DND-41 (cell line): ENCODE measurements at regions not wholly inside any gene's neighbourhood (a gene's known extent, or its start where the extent isn't known, plus 50 kb on each side); places are given as distances from the start of the nearest gene placed in this dataset.

Experiments
- ATAC-seq: fragments of 200-7000 bp; cut with Tn5 transposase; 3 replicates; pipeline ENCODE4 v1.9.1; 2021; ENCODE audit warnings: low read depth; ENCODE audit not compliant: insufficient read depth
- DNase-seq: peaks from one replicate; pipeline ENCODE4 v3.0.0-alpha.2; 2020
- H2AFZ ChIP-seq: 2 replicates; pipeline ENCODE4 v1.6.0; 2012; ENCODE audit warnings: low read depth, low read length
- H3K27ac ChIP-seq: 2 replicates; pipeline ENCODE4 v1.5.1; 2012; ENCODE audit warnings: low read length, inconsistent platforms
- H3K27me3 ChIP-seq: fragments of 200-600 bp; sonication (generic); 2 replicates; pipeline ENCODE4 v1.6.0; 2012; ENCODE audit warnings: low read length, mild to moderate bottlenecking, inconsistent platforms; ENCODE audit not compliant: insufficient read depth, poor library complexity
- H3K36me3 ChIP-seq: 2 replicates; pipeline ENCODE4 v1.5.1; 2012; ENCODE audit warnings: low read length, inconsistent platforms; ENCODE audit not compliant: insufficient read depth
- H3K4me1 ChIP-seq: 2 replicates; pipeline ENCODE4 v1.5.1; 2012; ENCODE audit warnings: mild to moderate bottlenecking, low read length; ENCODE audit not compliant: insufficient read depth
- H3K4me2 ChIP-seq: 2 replicates; pipeline ENCODE4 v1.6.0; 2012; ENCODE audit warnings: mild to moderate bottlenecking, moderate library complexity, low read length, inconsistent platforms; ENCODE audit not compliant: insufficient read depth
- H3K4me3 ChIP-seq, 2 experiments: fragments of 200-600 bp in 1 of 2; shearing (Covaris generic) in 1 of 2; 2 replicates each; pipeline ENCODE4 v1.5.1; 2012 to 2016; ENCODE audit warnings: inconsistent platforms in 2 of 2, low read length in 2 of 2, mild to moderate bottlenecking in 2 of 2, low read depth in 1 of 2, moderate library complexity in 1 of 2
- H3K79me2 ChIP-seq: 2 replicates; pipeline ENCODE4 v1.6.0; 2012; ENCODE audit warnings: low read length, inconsistent platforms; ENCODE audit not compliant: insufficient read depth
- H3K9ac ChIP-seq: 2 replicates; pipeline ENCODE4 v1.6.0; 2012; ENCODE audit warnings: low read depth, mild to moderate bottlenecking, inconsistent platforms, low read length, moderate library complexity
- H3K9me3 ChIP-seq: 2 replicates; pipeline ENCODE4 v1.5.1; 2012; ENCODE audit warnings: low read length, moderate library complexity, mild to moderate bottlenecking, inconsistent platforms; ENCODE audit not compliant: insufficient read depth, severe bottlenecking
- H4K20me1 ChIP-seq: 2 replicates; pipeline ENCODE4 v1.6.0; 2012; ENCODE audit warnings: low read length; ENCODE audit not compliant: insufficient read depth
- EZH2 ChIP-seq: IDR thresholded peaks from 3 replicates; pipeline ENCODE4 v1.6.1; 2012; ENCODE audit warnings: borderline replicate concordance, low read depth, mild to moderate bottlenecking, moderate library complexity, low read length, inconsistent platforms; ENCODE audit not compliant: severe bottlenecking
- TF ChIP-seq, protein P1 (sequence below): IDR thresholded peaks from 2 replicates; pipeline ENCODE4 v1.5.1; 2012; ENCODE audit warnings: borderline replicate concordance, low read length, moderate library complexity, mild to moderate bottlenecking; ENCODE audit not compliant: poor library complexity, severe bottlenecking; ENCODE audit errors: extremely low read depth

DNA sequence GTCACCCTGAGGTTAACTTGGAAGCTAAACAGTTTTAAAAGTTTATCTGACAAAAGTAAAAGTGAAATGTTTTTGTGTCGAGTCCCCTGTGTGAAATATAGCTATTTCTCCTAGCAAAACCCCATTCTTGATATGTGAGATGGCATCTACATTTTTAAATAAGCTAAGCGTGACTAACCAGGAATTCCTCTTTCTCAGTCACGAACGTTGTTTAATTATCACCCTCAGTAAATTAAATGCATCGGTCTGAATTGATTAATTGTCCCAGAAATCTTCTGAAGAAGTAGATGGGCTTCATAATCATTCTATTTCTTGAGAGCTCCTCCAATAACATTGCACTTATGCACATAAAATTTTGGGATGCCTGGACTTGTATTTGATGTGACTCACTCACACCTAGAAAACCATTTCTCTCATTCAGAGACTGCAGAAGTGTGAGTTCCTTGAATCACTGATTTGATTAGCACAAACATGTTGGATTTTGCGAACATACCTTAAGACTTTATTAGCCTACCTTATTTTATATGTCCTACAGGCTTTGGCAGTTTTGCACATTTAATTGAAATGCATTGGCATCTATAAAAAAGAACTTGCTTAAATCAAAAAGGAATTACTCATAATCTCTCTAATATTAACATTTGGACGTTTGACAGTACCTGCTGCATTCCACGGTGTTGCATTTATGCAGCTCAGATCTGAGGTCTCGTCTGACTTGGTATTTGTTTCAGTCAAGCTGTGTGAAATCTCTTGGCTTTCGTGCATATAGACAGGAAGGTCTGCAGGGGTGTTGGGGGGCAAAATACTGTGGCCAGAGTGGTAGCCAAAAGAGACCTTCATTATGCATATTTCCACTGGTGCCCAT, 475.2 kb downstream of the EPHA4 start:
- TF ChIP-seq, protein P1, sequence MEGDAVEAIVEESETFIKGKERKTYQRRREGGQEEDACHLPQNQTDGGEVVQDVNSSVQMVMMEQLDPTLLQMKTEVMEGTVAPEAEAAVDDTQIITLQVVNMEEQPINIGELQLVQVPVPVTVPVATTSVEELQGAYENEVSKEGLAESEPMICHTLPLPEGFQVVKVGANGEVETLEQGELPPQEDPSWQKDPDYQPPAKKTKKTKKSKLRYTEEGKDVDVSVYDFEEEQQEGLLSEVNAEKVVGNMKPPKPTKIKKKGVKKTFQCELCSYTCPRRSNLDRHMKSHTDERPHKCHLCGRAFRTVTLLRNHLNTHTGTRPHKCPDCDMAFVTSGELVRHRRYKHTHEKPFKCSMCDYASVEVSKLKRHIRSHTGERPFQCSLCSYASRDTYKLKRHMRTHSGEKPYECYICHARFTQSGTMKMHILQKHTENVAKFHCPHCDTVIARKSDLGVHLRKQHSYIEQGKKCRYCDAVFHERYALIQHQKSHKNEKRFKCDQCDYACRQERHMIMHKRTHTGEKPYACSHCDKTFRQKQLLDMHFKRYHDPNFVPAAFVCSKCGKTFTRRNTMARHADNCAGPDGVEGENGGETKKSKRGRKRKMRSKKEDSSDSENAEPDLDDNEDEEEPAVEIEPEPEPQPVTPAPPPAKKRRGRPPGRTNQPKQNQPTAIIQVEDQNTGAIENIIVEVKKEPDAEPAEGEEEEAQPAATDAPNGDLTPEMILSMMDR = no peak
- no peak for TF ChIP-seq EZH2
- no peak overlapping the region for H3K27ac ChIP-seq
- no peak overlapping the region for H3K4me2 ChIP-seq
- H3K9me3 ChIP-seq = no peaks in the 10 kb centered on the region
- no peaks in the 10 kb centered on the region for H3K27me3 ChIP-seq
- H4K20me1 ChIP-seq = no peaks in the 10 kb centered on the region
- no peak overlapping the region for H2AFZ ChIP-seq
- DNase-seq = no peak
- no peak overlapping the region for H3K4me3 ChIP-seq
- H3K4me1 ChIP-seq = no peaks in the 10 kb centered on the region
- no peaks in the 10 kb centered on the region for H3K79me2 ChIP-seq
- no peak for ATAC-seq
- no peaks in the 10 kb centered on the region for H3K36me3 ChIP-seq
- no peak overlapping the region for H3K9ac ChIP-seq

DNA sequence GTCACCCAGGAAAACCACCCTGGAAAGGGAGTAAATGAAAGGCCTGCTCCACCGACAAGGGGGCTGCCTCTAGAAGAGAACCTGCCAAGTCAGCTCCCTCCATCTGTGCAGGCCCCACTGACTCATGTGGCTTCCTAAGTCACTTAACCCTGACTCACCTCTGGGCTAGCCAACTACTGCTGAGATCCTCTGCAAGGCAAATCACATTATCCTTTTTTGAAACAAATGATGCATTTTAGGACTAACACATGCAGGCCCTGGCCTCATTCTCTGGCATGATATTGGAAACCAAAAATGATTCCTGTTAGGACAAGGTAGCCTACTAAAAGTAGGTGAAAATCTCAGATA, 474.6 kb downstream of the EPHA4 start:
- TF ChIP-seq, protein P1 = no peak
- no peak for TF ChIP-seq EZH2
- ATAC-seq (no peak), DNase-seq (no peak)

DNA sequence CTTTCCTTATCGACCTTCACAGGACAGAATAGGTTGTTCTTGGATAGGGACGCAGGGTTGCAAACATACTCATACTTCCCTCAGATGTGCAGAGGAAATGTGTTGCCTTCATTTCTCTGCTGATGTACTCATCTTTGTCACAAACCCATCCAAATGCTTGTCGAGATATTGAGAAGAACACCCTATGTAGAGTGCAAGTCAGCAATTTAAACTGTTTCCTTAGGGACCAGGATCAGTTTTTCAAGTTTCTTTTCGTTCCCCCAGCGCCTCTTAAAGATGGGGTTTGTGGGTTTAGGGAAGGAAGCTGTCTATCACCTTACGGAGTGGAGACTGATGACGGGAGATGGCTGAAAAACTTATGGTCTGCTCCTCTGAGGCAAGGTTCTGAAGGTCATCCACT, 474.2 kb downstream of the EPHA4 start:
- H3K4me3 ChIP-seq = no peak overlapping the region
- no peaks in the 10 kb centered on the region for H3K27me3 ChIP-seq
- H3K4me2 ChIP-seq = no peak overlapping the region
- no peak overlapping the region for H3K27ac ChIP-seq
- H4K20me1 ChIP-seq = no peaks in the 10 kb centered on the region
- no peaks in the 10 kb centered on the region for H3K9me3 ChIP-seq
- DNase-seq (no peak), ATAC-seq (no peak)
- no peak overlapping the region for H2AFZ ChIP-seq
- no peaks in the 10 kb centered on the region for H3K36me3 ChIP-seq
- TF ChIP-seq EZH2 = no peak
- TF ChIP-seq, protein P1 = no peak
- H3K79me2 ChIP-seq = no peaks in the 10 kb centered on the region
- H3K4me1 ChIP-seq = no peaks in the 10 kb centered on the region
- H3K9ac ChIP-seq = no peak overlapping the region

More for the DNA sequence above, 474.6 kb downstream of the EPHA4 start:
- Histone ChIP-seq H3K4me3 (no peak overlapping the region), H3K4me2 (no peak overlapping the region), H3K9ac (no peak overlapping the region), H3K36me3 (no peaks in the 10 kb centered on the region), H2AFZ (no peak overlapping the region), H3K9me3 (no peaks in the 10 kb centered on the region), H3K4me1 (no peaks in the 10 kb centered on the region), H4K20me1 (no peaks in the 10 kb centered on the region), H3K27me3 (no peaks in the 10 kb centered on the region), H3K27ac (no peak overlapping the region), H3K79me2 (no peaks in the 10 kb centered on the region)
